ENCODE measurements at regions not wholly inside any gene's neighbourhood (a gene's known extent, or its start where the extent isn't known, plus 50 kb on each side); places are given as distances from the start of the nearest gene placed in this dataset.

DNA sequence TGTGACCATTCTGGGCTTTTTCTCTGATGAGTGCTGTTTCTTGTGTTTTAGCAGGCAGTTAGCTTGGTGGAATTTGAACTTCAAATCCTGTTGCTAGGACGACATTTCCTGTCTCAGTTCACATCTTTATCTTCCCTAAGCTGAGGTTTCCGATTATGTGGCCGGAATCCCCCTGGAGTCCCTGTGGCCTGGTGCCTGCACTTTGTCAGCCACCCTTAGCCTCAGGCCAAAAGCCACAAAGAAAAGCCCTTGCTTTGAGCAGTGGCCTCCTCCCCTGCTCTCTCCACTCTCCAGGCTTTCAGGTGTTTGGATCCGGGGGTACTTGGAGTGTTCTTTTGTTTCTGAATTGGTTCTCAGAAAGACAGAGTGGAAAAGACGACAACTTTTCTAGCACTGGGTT, 59.9 kb upstream of the PMEPA1 start:
- TF ChIP-seq EZH2 (IDR thresholded peaks at IDR 0.05) (no peak), SIN3A (IDR thresholded peaks at IDR 0.05; ENCODE audit: low read depth) (no peak), SP1 (IDR thresholded peaks at IDR 0.05; ENCODE audit: low read depth) (no peak), CEBPB (IDR thresholded peaks at IDR 0.05; ENCODE audit: low read depth) (no peak), ZFX (IDR thresholded peaks at IDR 0.05) (no peak), RAD21 (IDR thresholded peaks at IDR 0.05; ENCODE audit: low read depth) (no peak), POLR2A (IDR thresholded peaks at IDR 0.05; ENCODE audit: borderline replicate concordance, extremely low read depth, insufficient read depth, insufficient read length) (no peak), SRF (IDR thresholded peaks at IDR 0.05; ENCODE audit: low read depth) (no peak), EGR1 (IDR thresholded peaks at IDR 0.05; ENCODE audit: low read depth) (no peak)
- TF ChIP-seq, protein P1, sequence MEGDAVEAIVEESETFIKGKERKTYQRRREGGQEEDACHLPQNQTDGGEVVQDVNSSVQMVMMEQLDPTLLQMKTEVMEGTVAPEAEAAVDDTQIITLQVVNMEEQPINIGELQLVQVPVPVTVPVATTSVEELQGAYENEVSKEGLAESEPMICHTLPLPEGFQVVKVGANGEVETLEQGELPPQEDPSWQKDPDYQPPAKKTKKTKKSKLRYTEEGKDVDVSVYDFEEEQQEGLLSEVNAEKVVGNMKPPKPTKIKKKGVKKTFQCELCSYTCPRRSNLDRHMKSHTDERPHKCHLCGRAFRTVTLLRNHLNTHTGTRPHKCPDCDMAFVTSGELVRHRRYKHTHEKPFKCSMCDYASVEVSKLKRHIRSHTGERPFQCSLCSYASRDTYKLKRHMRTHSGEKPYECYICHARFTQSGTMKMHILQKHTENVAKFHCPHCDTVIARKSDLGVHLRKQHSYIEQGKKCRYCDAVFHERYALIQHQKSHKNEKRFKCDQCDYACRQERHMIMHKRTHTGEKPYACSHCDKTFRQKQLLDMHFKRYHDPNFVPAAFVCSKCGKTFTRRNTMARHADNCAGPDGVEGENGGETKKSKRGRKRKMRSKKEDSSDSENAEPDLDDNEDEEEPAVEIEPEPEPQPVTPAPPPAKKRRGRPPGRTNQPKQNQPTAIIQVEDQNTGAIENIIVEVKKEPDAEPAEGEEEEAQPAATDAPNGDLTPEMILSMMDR (IDR thresholded peaks at IDR 0.05 in 2 of 3, conservative IDR thresholded peaks at IDR 0.05 in 1 of 3; ENCODE audit: borderline replicate concordance in 1 of 3, insufficient read depth in 1 of 3, low read depth in 2 of 3, low read length in 2 of 3): no peak

Measured in HCT116 (cell line).